B cell (primary cell): ENCODE measurements at regions not wholly inside any gene's neighbourhood (a gene's known extent, or its start where the extent isn't known, plus 50 kb on each side); places are given as distances from the start of the nearest gene placed in this dataset.
A peak's percentile ranks its signal among the peaks of the same experiment; 100 is the strongest.

Source experiments
- ATAC-seq: fragments of 200-7000 bp; cut with Tn5 transposase; one replicate; pipeline ENCODE4 v1.10.0; 2021; ENCODE audit warnings: low read depth, mild to moderate bottlenecking, moderate number of reproducible peaks, moderate library complexity
- CTCF ChIA-PET: fragments of 350-600 bp; sonication (Branson Sonifier 250); formaldehyde crosslinking; loops from one replicate; lab custom pipeline; 2021; ENCODE audit warnings: antibody characterized with exemption, inconsistent platforms; lab: Charles Lee
- POLR2A ChIA-PET: fragments of 350-600 bp; sonication (Branson Sonifier 250); formaldehyde crosslinking; loops from one replicate; lab custom pipeline; 2021; ENCODE audit warnings: antibody characterized with exemption; lab: Charles Lee
- DNase-seq: peaks from one replicate; pipeline ENCODE4 v3.0.0; 2013
- H2AFZ ChIP-seq: 2 replicates; pipeline ENCODE4 v1.6.1; 2012; ENCODE audit warnings: mild to moderate bottlenecking, low read depth, low read length; ENCODE audit not compliant: insufficient read depth, poor library complexity, severe bottlenecking
- H3K27ac ChIP-seq, 2 donors: 1 replicate in 1 of 2; 2 replicates in 1 of 2; pipeline ENCODE4 v1.5.1; 2012 to 2013; ENCODE audit warnings: low read length in 2 of 2, mild to moderate bottlenecking in 2 of 2, moderate library complexity in 1 of 2
- H3K27me3 ChIP-seq, 4 experiments: fragments of 200-600 bp in 1 of 4; sonication (generic) in 1 of 4; replicated peaks in 1 of 4; 1 replicate in 2 of 4; 2 replicates in 2 of 4; pipeline versions ENCODE4 v1.6.1 to v1.7.0; 2013 to 2016; ENCODE audit warnings: low read length in 3 of 4, mild to moderate bottlenecking in 2 of 4, mixed read lengths in 1 of 4, moderate library complexity in 1 of 4; ENCODE audit not compliant: insufficient read depth in 4 of 4, control insufficient read depth in 3 of 4; ENCODE audit errors: control extremely low read depth in 1 of 4
- H3K36me3 ChIP-seq, 2 experiments: replicated peaks in 1 of 2; 1 replicate in 1 of 2; 2 replicates in 1 of 2; pipeline versions ENCODE4 v1.6.1 to v1.7.1; 2013; ENCODE audit warnings: low read length in 1 of 2; ENCODE audit not compliant: insufficient read depth in 2 of 2, control insufficient read depth in 1 of 2; ENCODE audit errors: control extremely low read depth in 1 of 2, extremely low read depth in 1 of 2
- H3K4me1 ChIP-seq, 2 donors: fragments of 200-600 bp in 1 of 2; sonication (generic) in 1 of 2; 1 replicate in 1 of 2; 2 replicates in 1 of 2; pipeline versions ENCODE4 v1.5.1 to v1.6.1; 2013 to 2017; ENCODE audit warnings: low read length in 2 of 2; ENCODE audit not compliant: control insufficient read depth in 2 of 2, insufficient read depth in 2 of 2
- H3K4me2 ChIP-seq: replicated peaks from 2 replicates; pipeline ENCODE3; 2012; ENCODE audit warnings: mild to moderate bottlenecking, low read depth, low read length; ENCODE audit not compliant: poor library complexity, severe bottlenecking
- H3K4me3 ChIP-seq, 5 experiments: fragments of 200-600 bp in 1 of 5; sonication (generic) in 1 of 5; 1 replicate in 3 of 5; 2 replicates in 2 of 5; pipeline versions ENCODE4 v1.5.1 to v1.7.0; 2011 to 2016; ENCODE audit warnings: low read length in 4 of 5, mild to moderate bottlenecking in 4 of 5, low read depth in 2 of 5, control low read depth in 1 of 5, moderate library complexity in 1 of 5; ENCODE audit not compliant: insufficient read depth in 1 of 5; ENCODE audit errors: control extremely low read depth in 1 of 5, extremely low read depth in 1 of 5
- H3K79me2 ChIP-seq: fragments of 200-600 bp; sonication (generic); one replicate; pipeline ENCODE4 v1.6.0; 2016; ENCODE audit warnings: low read length; ENCODE audit not compliant: control insufficient read depth, insufficient read depth
- H3K9ac ChIP-seq: fragments of 200-600 bp; sonication (generic); 2 replicates; pipeline ENCODE4 v1.6.1; 2017; ENCODE audit warnings: mild to moderate bottlenecking, low read length, moderate library complexity
- H3K9me3 ChIP-seq, 3 donors: one replicate each; pipeline versions ENCODE4 v1.6.1 to v1.7.1; 2013; ENCODE audit warnings: low read length in 2 of 3; ENCODE audit not compliant: control insufficient read depth in 2 of 3, insufficient read depth in 1 of 3; ENCODE audit errors: control extremely low read depth in 1 of 3
- H4K20me1 ChIP-seq: 2 replicates; pipeline ENCODE4 v1.6.0; 2012; ENCODE audit warnings: mild to moderate bottlenecking, low read length; ENCODE audit not compliant: insufficient read depth, control insufficient read depth, poor library complexity, severe bottlenecking
- H3K27ac Mint-ChIP-seq: one replicate; pipeline ENCODE4 v1.8.0; 2021; ENCODE audit warnings: mixed read lengths
- H3K27me3 Mint-ChIP-seq: one replicate; pipeline ENCODE4 v1.8.0; 2021; ENCODE audit warnings: mixed read lengths
- H3K4me1 Mint-ChIP-seq: one replicate; pipeline ENCODE4 v1.8.0; 2021; ENCODE audit warnings: mixed read lengths
- H3K4me3 Mint-ChIP-seq: one replicate; pipeline ENCODE4 v1.8.0; 2021; ENCODE audit warnings: mixed read lengths
- H3K9me3 Mint-ChIP-seq: one replicate; pipeline ENCODE4 v1.8.0; 2022; ENCODE audit warnings: mixed read lengths; ENCODE audit not compliant: insufficient read depth
- CTCF ChIP-seq: fragments of 200-600 bp; IDR thresholded peaks from one replicate; pipeline ENCODE4 v1.8.0; 2022; ENCODE audit warnings: antibody characterized with exemption, mild to moderate bottlenecking
- EZH2 ChIP-seq: IDR thresholded peaks from 2 replicates; pipeline ENCODE4 v1.6.1; 2012; ENCODE audit warnings: borderline replicate concordance, low read depth, mild to moderate bottlenecking, moderate library complexity, low read length; ENCODE audit not compliant: insufficient read depth, poor library complexity, severe bottlenecking
- whole genome bisulfite sequencing: methylation state at CpG from one replicate; pipeline ENCODE4 v1.1.5; 2013; ENCODE audit warnings: missing lambda C conversion rate; ENCODE audit not compliant: insufficient coverage; 5-methylcytosine and 5-hydroxymethylcytosine counted together
- intact Hi-C: fragments of 100-400 bp; cut with micrococcal nuclease; formaldehyde crosslinking; loops from one replicate; pipeline ENCODE4 v1.10.0; 2022

- Histone ChIP-seq H3K9me3 (peaks cover 0 to 3% (median 0%) of the 10 kb centered on the region in 3 donors), H3K4me1 (peaks cover 14 to 18% of the 10 kb centered on the region in 2 donors), H3K9ac (no peak overlapping the region), H2AFZ (no peak overlapping the region), H3K4me2 (no peak overlapping the region), H4K20me1 (no peaks in the 10 kb centered on the region), H3K36me3 (no peaks in the 10 kb centered on the region), H3K79me2 (no peaks in the 10 kb centered on the region), H3K4me3 (no peak overlapping the region), H3K27ac (no peak overlapping the region), H3K27me3 (peaks cover 0 to 10% (median 4%) of the 10 kb centered on the region in 4 experiments)
- H3K9me3 Mint-ChIP-seq, result no peaks in the 10 kb centered on the region
- no peak overlapping the region for H3K27ac Mint-ChIP-seq
- peaks cover 12% of the 10 kb centered on the region for H3K4me1 Mint-ChIP-seq
- ChIA-PET CTCF (interaction anchor here (0.7 kb wide), 1 partner anchor 329 kb away, joined by 5 read pairs; no protein-coding TSS in a partner anchor), POLR2A (no interaction called here)
- DNase-seq (no peak), ATAC-seq (no peak)
- no peak for TF ChIP-seq EZH2
- TF ChIP-seq CTCF, result no peak
- no peak overlapping the region for H3K4me3 Mint-ChIP-seq
- peaks cover 20% of the 10 kb centered on the region for H3K27me3 Mint-ChIP-seq
- intact Hi-C loops, result no loop called here
- WGBS, result 78% methylated on average over 7 of the region's 8 CpGs
These were observed 72.3 kb upstream of the TINAGL1 start for GRCh38 chr1:31504001-31504400.

GRCh38 chr1:31505911-31506497 lies 70.3 kb upstream of the TINAGL1 start:
- H3K4me3 ChIP-seq, result no peak overlapping the region
- peaks cover 12% of the 10 kb centered on the region for H3K4me1 Mint-ChIP-seq
- peaks cover 0 to 10% (median 4%) of the 10 kb centered on the region in 4 experiments for H3K27me3 ChIP-seq
- TF ChIP-seq CTCF (no peak), EZH2 (no peak)
- peaks cover 19% of the 10 kb centered on the region for H3K27me3 Mint-ChIP-seq
- DNase-seq (peak; percentile 55), ATAC-seq (peak; percentile 21)
- no peaks in the 10 kb centered on the region for H3K79me2 ChIP-seq
- no peaks in the 10 kb centered on the region for H3K36me3 ChIP-seq
- H3K27ac ChIP-seq, result no peak overlapping the region
- H3K9me3 ChIP-seq, result peaks cover 0 to 3% (median 0%) of the 10 kb centered on the region in 3 donors
- ChIA-PET POLR2A (no interaction called here), CTCF (no interaction called here)
- no peak overlapping the region for H3K27ac Mint-ChIP-seq
- peaks cover 15 to 19% of the 10 kb centered on the region in 2 donors for H3K4me1 ChIP-seq
- intact Hi-C loops, result no loop called here
- H3K9ac ChIP-seq, result no peak overlapping the region
- no peak overlapping the region for H3K4me3 Mint-ChIP-seq
- H2AFZ ChIP-seq, result peak overlapping the region; percentile 28
- 9% methylated on average over 12 of the region's 13 CpGs for WGBS
- peak overlapping the region; percentile 28 for H3K4me2 ChIP-seq
- no peaks in the 10 kb centered on the region for H3K9me3 Mint-ChIP-seq
- no peaks in the 10 kb centered on the region for H4K20me1 ChIP-seq
